HCT116 (cell line): ENCODE measurements at regions not wholly inside any gene's neighbourhood (a gene's known extent, or its start where the extent isn't known, plus 50 kb on each side); places are given as distances from the start of the nearest gene placed in this dataset.

Source experiments
- ATAC-seq: fragments of 200-7000 bp; cut with Tn5 transposase; 2 replicates; pipeline ENCODE4 v1.9.1; 2020; ENCODE audit warnings: mild to moderate bottlenecking, moderate library complexity
- BruUV-seq: library from RNA; stranded (reverse); fragments of 400-500 nt; replicated peaks from 2 replicates; lab custom pipeline; 2021; lab: Mats Ljungman, UMichigan
- CTCF ChIA-PET: fragments of 300-600 bp; sonication (Branson Sonifier 250); formaldehyde crosslinking; loops from one replicate; lab custom pipeline; 2021; ENCODE audit warnings: antibody characterized with exemption; lab: Charles Lee
- POLR2A ChIA-PET: fragments of 300-600, 350-600 bp; sonication (Branson Sonifier 250); formaldehyde crosslinking; loops from one replicate; lab custom pipeline; 2021; ENCODE audit warnings: antibody characterized with exemption; lab: Charles Lee
- RAD21 ChIA-PET, 2 experiments: fragments of 300-600 bp; sonication (Branson Sonifier 250); formaldehyde crosslinking; loops; one replicate each; lab custom pipeline; 2023; ENCODE audit warnings: low total read pairs in 2 of 2; ENCODE audit not compliant: uncharacterized antibody in 2 of 2, unreplicated experiment in 2 of 2, low non-redundant PET in 1 of 2; lab: Charles Lee
- DNase-seq: peaks from one replicate; pipeline ENCODE4 v3.0.0-alpha.2; 2010; ENCODE audit warnings: low read depth, low spot score
- H2AFZ ChIP-seq: fragments of 200-600 bp; shearing (Covaris generic), sonication (generic); 2 replicates; pipeline ENCODE4 v1.6.1; 2017; ENCODE audit warnings: low read depth, mixed run types, mixed read lengths, antibody characterized with exemption, low read length; ENCODE audit not compliant: poor library complexity, severe bottlenecking
- H3K27ac ChIP-seq: 2 replicates; pipeline ENCODE4 v1.5.1; 2012; ENCODE audit warnings: low read depth, low read length
- H3K27me3 ChIP-seq: fragments of 200-600 bp; sonication (generic); 2 replicates; pipeline ENCODE4 v1.6.1; 2016; ENCODE audit warnings: mixed run types, low read length, mixed read lengths; ENCODE audit not compliant: insufficient read depth
- H3K36me3 ChIP-seq, 2 experiments: fragments of 200-500 bp in 1 of 2; fragments of 200-600 bp in 1 of 2; sonication (Bioruptor generic) in 1 of 2; sonication (generic) in 1 of 2; 2 replicates each; pipeline versions ENCODE4 v1.5.1 to v1.6.1; 2014 to 2016; ENCODE audit warnings: low read length in 2 of 2, inconsistent platforms in 1 of 2, mixed read lengths in 1 of 2, mixed run types in 1 of 2; ENCODE audit not compliant: insufficient read depth in 2 of 2, control insufficient read depth in 1 of 2
- H3K4me1 ChIP-seq, 2 experiments: fragments of 200-600 bp in 1 of 2; sonication (generic) in 1 of 2; 2 replicates each; pipeline versions ENCODE4 v1.5.1 to v1.6.1; 2012 to 2017; ENCODE audit warnings: low read length in 2 of 2, inconsistent platforms in 1 of 2, mild to moderate bottlenecking in 1 of 2, mixed read lengths in 1 of 2, mixed run types in 1 of 2, moderate library complexity in 1 of 2; ENCODE audit not compliant: insufficient read depth in 2 of 2, control insufficient read depth in 1 of 2
- H3K4me2 ChIP-seq: fragments of 200-600 bp; sonication (generic); 2 replicates; pipeline ENCODE4 v1.6.1; 2017; ENCODE audit warnings: mixed run types, low read length, mixed read lengths
- H3K4me3 ChIP-seq, 2 experiments: fragments of 200-600 bp in 1 of 2; sonication (generic) in 1 of 2; replicated peaks in 1 of 2; 2 replicates each; pipeline ENCODE4 v1.5.1; 2011 to 2016; ENCODE audit warnings: low read length in 2 of 2, control low read depth in 1 of 2, low read depth in 1 of 2, mild to moderate bottlenecking in 1 of 2, mixed read lengths in 1 of 2, mixed run types in 1 of 2
- H3K79me2 ChIP-seq: fragments of 200-600 bp; sonication (generic); 2 replicates; pipeline ENCODE4 v1.6.1; 2017; ENCODE audit warnings: mild to moderate bottlenecking, mixed run types, low read length, moderate library complexity, mixed read lengths; ENCODE audit not compliant: insufficient read depth
- H3K9ac ChIP-seq: fragments of 200-600 bp; sonication (generic); 2 replicates; pipeline ENCODE4 v1.6.1; 2016; ENCODE audit warnings: low read length, mixed read lengths
- H3K9me2 ChIP-seq: fragments of 200-600 bp; sonication (generic), shearing (Covaris generic); 2 replicates; pipeline ENCODE4 v1.6.1; 2017; ENCODE audit warnings: mixed run types, mild to moderate bottlenecking, moderate library complexity; ENCODE audit not compliant: insufficient read depth
- H3K9me3 ChIP-seq, 2 experiments: fragments of 200-500 bp in 1 of 2; fragments of 200-600 bp in 1 of 2; sonication (Bioruptor generic) in 1 of 2; sonication (generic) in 1 of 2; 2 replicates each; pipeline ENCODE4 v1.6.1; 2014 to 2017; ENCODE audit warnings: low read length in 2 of 2, mixed read lengths in 2 of 2, inconsistent platforms in 1 of 2, low read depth in 1 of 2, mild to moderate bottlenecking in 1 of 2, mixed run types in 1 of 2, moderate library complexity in 1 of 2; ENCODE audit not compliant: control insufficient read depth in 1 of 2, insufficient read depth in 1 of 2
- H4K20me1 ChIP-seq: fragments of 200-600 bp; sonication (generic), shearing (Covaris generic); 2 replicates; pipeline ENCODE4 v1.6.1; 2017; ENCODE audit warnings: mixed run types, mild to moderate bottlenecking, moderate library complexity; ENCODE audit not compliant: insufficient read depth
- ATF3 ChIP-seq: IDR thresholded peaks from 2 replicates; pipeline ENCODE4 v1.6.1; 2012
- ELF1 ChIP-seq: IDR thresholded peaks from 2 replicates; pipeline ENCODE4 v1.6.1; 2012; ENCODE audit warnings: low read depth, borderline replicate concordance
- EZH2 ChIP-seq: fragments of 200-600 bp; sonication (generic); IDR thresholded peaks from 2 replicates; pipeline ENCODE4 v1.6.1; 2017; ENCODE audit warnings: antibody characterized with exemption, mixed run types
- FOSL1 ChIP-seq: IDR thresholded peaks from 2 replicates; pipeline ENCODE4 v1.6.1; 2012; ENCODE audit warnings: low read depth
- JUND ChIP-seq: IDR thresholded peaks from 2 replicates; pipeline ENCODE4 v1.6.1; 2012
- MAX ChIP-seq: IDR thresholded peaks from 2 replicates; pipeline ENCODE4 v1.6.1; 2012
- POLR2A ChIP-seq: IDR thresholded peaks from 2 replicates; pipeline ENCODE4 v1.7.0; 2011; ENCODE audit warnings: borderline replicate concordance; ENCODE audit not compliant: insufficient read depth, insufficient read length; ENCODE audit errors: extremely low read depth
- RAD21 ChIP-seq: IDR thresholded peaks from 2 replicates; pipeline ENCODE4 v1.6.1; 2012; ENCODE audit warnings: low read depth, mild to moderate bottlenecking
- REST ChIP-seq: IDR thresholded peaks from 2 replicates; pipeline ENCODE4 v1.6.1; 2012; ENCODE audit warnings: low read depth
- SP1 ChIP-seq: IDR thresholded peaks from 2 replicates; pipeline ENCODE4 v1.6.1; 2012; ENCODE audit warnings: low read depth
- SRF ChIP-seq: IDR thresholded peaks from 2 replicates; pipeline ENCODE4 v1.6.1; 2012; ENCODE audit warnings: low read depth
- ZFX ChIP-seq: fragments of 450-650 bp; IDR thresholded peaks from 2 replicates; pipeline ENCODE4 v1.6.1; 2017
- ZNF274 ChIP-seq: fragments of 200-500 bp; sonication (Bioruptor generic); IDR thresholded peaks from 2 replicates; pipeline ENCODE4 v1.6.1; 2014; ENCODE audit warnings: mild to moderate bottlenecking, low read depth, low read length, inconsistent platforms
- intact Hi-C: fragments of 100-400 bp; cut with micrococcal nuclease; formaldehyde crosslinking; loops from 2 replicates; pipeline ENCODE4 v1.10.0; 2022

GRCh38 chr5:143653766-143654282, 158.1 kb upstream of the HMHB1 start:
- no TSS peak for BruUV-seq
- Histone ChIP-seq H3K4me1 (peaks cover 0 to 6% of the 10 kb centered on the region in 2 experiments; a peak in 1 of 4 replicates), H3K9ac (no peak overlapping the region), H3K4me2 (no peak overlapping the region), H3K4me3 (no peak overlapping the region), H3K27ac (no peak overlapping the region), H2AFZ (no peak overlapping the region), H4K20me1 (no peaks in the 10 kb centered on the region), H3K9me2 (no peaks in the 10 kb centered on the region), H3K27me3 (no peaks in the 10 kb centered on the region), H3K9me3 (0 out of 4 replicates have a peak, but pooled peaks cover 0 to 3% of the 10 kb centered on the region in 2 experiments), H3K79me2 (no peaks in the 10 kb centered on the region), H3K36me3 (no peaks in the 10 kb centered on the region)
- POLR2A ChIA-PET = no interaction called here
- CTCF ChIA-PET = no interaction called here
- intact Hi-C loops = no loop called here
- no peak for ATAC-seq
- TF ChIP-seq ZFX (no peak), JUND (no peak), SRF (no peak)
- DNase-seq = no peak
- RAD21 ChIA-PET = no interaction called here

- ChIA-PET POLR2A (no interaction called here), CTCF (no interaction called here), RAD21 (no interaction called here)
- Histone ChIP-seq H3K4me3 (no peak overlapping the region), H3K9me2 (no peaks in the 10 kb centered on the region), H3K4me2 (no peak overlapping the region), H3K79me2 (no peaks in the 10 kb centered on the region), H4K20me1 (no peaks in the 10 kb centered on the region), H2AFZ (no peak overlapping the region), H3K9ac (no peak overlapping the region), H3K36me3 (no peaks in the 10 kb centered on the region), H3K9me3 (0 out of 4 replicates have a peak, but pooled peaks cover 0 to 3% of the 10 kb centered on the region in 2 experiments), H3K4me1 (peaks cover 0 to 6% of the 10 kb centered on the region in 2 experiments; a peak in 1 of 4 replicates), H3K27ac (no peak overlapping the region), H3K27me3 (no peaks in the 10 kb centered on the region)
- ATAC-seq = no peak
- intact Hi-C loops = no loop called here
- no TSS peak for BruUV-seq
- TF ChIP-seq REST = no peak
- no peak for TF ChIP-seq FOSL1
- TF ChIP-seq ATF3 = no peak
- no peak for TF ChIP-seq ELF1
- TF ChIP-seq SP1 = no peak
- no peak; the same call in 1 of the 2 replicates for TF ChIP-seq JUND
- no peak for TF ChIP-seq MAX
- TF ChIP-seq ZNF274 = no peak
- no peak for TF ChIP-seq POLR2A
- no peak for TF ChIP-seq EZH2
- no peak for TF ChIP-seq RAD21
- no peak for DNase-seq
Observed at GRCh38 chr5:143653256-143653655, 158.7 kb upstream of the HMHB1 start.
